ENCODE measurements at regions not wholly inside any gene's neighbourhood (a gene's known extent, or its start where the extent isn't known, plus 50 kb on each side); places are given as distances from the start of the nearest gene placed in this dataset.

DNA sequence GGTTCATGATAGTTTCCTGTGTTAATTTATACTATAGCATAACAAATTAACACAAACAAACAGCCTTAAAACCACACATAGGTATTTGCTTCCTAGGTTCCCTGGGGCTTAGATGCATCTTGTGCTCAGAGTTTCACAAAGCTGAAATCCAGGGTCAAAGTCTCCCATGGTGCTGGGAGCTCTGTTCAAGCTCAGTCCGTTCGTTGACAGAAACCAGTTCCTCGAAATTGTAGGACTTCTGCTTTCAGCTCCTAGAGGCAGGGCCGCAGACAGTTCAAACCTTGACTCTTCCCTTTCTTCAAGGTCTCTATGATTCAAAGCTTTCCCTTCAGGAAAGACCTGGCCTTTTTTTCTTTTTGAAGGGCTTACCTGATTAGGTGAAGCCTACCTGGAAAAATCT lies 90.5 kb downstream of the VSTM2A start:
- Histone ChIP-seq H4K5ac (ENCODE audit: low read depth, low read length) (no peak overlapping the region), H2BK20ac (ENCODE audit: low read depth, low read length) (no peak overlapping the region), H2AK9ac (replicated peaks; ENCODE audit: low read depth, low read length, poor library complexity) (no peak overlapping the region), H2BK120ac (ENCODE audit: low read depth, low read length) (no peak overlapping the region), H4K20me1 (ENCODE audit: insufficient read depth, low read length) (no peaks in the 10 kb centered on the region), H3K27me3 (ENCODE audit: control insufficient read depth, insufficient read depth, low read length) (no peaks in the 10 kb centered on the region), H3K27ac (ENCODE audit: insufficient read depth, low read length) (no peak overlapping the region), H4K8ac (ENCODE audit: low read depth in 2 of 2, low read length in 2 of 2) (no peak overlapping the region), H2AFZ (replicated peaks; ENCODE audit: low read length, poor library complexity) (no peak overlapping the region), H4K91ac (ENCODE audit: insufficient read depth, low read depth, low read length) (no peak overlapping the region), H3K4me2 (ENCODE audit: low read depth, low read length) (no peak overlapping the region), H2BK15ac (ENCODE audit: low read depth, low read length) (no peak overlapping the region), H3K14ac (replicated peaks; ENCODE audit: low read depth, low read length) (no peak overlapping the region), H3K9me3 (ENCODE audit: control insufficient read depth, insufficient read depth, low read length) (no peaks in the 10 kb centered on the region), H2AK5ac (ENCODE audit: low read depth, low read length) (no peak overlapping the region), H3K18ac (ENCODE audit: low read depth, low read length) (no peak overlapping the region), H2BK5ac (ENCODE audit: low read depth, low read length, poor library complexity, severe bottlenecking) (no peak overlapping the region), H3K9ac (ENCODE audit: low read depth, low read length) (no peak overlapping the region), H3K79me1 (ENCODE audit: low read depth in 1 of 2, low read length in 2 of 2) (no peaks in the 10 kb centered on the region), H3K4me1 (ENCODE audit: control insufficient read depth, insufficient read depth, low read length) (no peaks in the 10 kb centered on the region), H3K4ac (ENCODE audit: low read depth, low read length) (no peak overlapping the region), H3K56ac (ENCODE audit: extremely low read depth, insufficient read depth, low read length) (no peak overlapping the region), H3K9me1 (ENCODE audit: insufficient read depth, low read length) (no peaks in the 10 kb centered on the region), H3K36me3 (ENCODE audit: control insufficient read depth, insufficient read depth, low read length) (no peaks in the 10 kb centered on the region), H3K23ac (ENCODE audit: low read depth, low read length) (no peak overlapping the region), H3K4me3 (ENCODE audit: insufficient read depth, low read depth, low read length) (no peak overlapping the region)
- CTCF ChIA-PET, result no interaction called here
- POLR2A ChIA-PET (ENCODE audit: unreplicated experiment), result no interaction called here
- DNase-seq (no peak), ATAC-seq (ENCODE audit: low read depth) (no peak)
- intact Hi-C loops (cut with micrococcal nuclease) (no loop called here), in situ Hi-C loops (cut with MboI; ENCODE audit: low sequenced_read_pairs) (no loop called here), dilution Hi-C loops (cut with HindIII; ENCODE audit: low sequenced_read_pairs, unreplicated experiment) (no loop called here)
- BruUV-seq (replicated peaks), result no TSS peak
- WGBS, 2 experiments (ENCODE audit: extremely low coverage in 2 of 2, insufficient read length in 1 of 2), result 7% methylated on average over 3 of the region's 4 CpGs; no CpG with 5 or more reads in 1 of the 2 experiments
- TF ChIP-seq RCOR1 (IDR thresholded peaks at IDR 0.05; ENCODE audit: insufficient replicate concordance, low read length) (no peak), FOS (IDR thresholded peaks at IDR 0.05; ENCODE audit: low read depth, low read length) (no peak), POLR2A (IDR thresholded peaks at IDR 0.05; ENCODE audit: low read depth, low read length) (no peak), RAD21 (IDR thresholded peaks at IDR 0.05; ENCODE audit: low read length) (no peak), CTCF (conservative IDR thresholded peaks at IDR 0.05; ENCODE audit: low read depth, low read length) (no peak), SMC3 (IDR thresholded peaks at IDR 0.05; ENCODE audit: low read depth, low read length) (no peak)
- TF ChIP-seq, protein P1, sequence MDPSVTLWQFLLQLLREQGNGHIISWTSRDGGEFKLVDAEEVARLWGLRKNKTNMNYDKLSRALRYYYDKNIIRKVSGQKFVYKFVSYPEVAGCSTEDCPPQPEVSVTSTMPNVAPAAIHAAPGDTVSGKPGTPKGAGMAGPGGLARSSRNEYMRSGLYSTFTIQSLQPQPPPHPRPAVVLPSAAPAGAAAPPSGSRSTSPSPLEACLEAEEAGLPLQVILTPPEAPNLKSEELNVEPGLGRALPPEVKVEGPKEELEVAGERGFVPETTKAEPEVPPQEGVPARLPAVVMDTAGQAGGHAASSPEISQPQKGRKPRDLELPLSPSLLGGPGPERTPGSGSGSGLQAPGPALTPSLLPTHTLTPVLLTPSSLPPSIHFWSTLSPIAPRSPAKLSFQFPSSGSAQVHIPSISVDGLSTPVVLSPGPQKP (IDR thresholded peaks at IDR 0.05; ENCODE audit: borderline replicate concordance, low read depth, low read length), result no peak
- TF ChIP-seq, protein P2, sequence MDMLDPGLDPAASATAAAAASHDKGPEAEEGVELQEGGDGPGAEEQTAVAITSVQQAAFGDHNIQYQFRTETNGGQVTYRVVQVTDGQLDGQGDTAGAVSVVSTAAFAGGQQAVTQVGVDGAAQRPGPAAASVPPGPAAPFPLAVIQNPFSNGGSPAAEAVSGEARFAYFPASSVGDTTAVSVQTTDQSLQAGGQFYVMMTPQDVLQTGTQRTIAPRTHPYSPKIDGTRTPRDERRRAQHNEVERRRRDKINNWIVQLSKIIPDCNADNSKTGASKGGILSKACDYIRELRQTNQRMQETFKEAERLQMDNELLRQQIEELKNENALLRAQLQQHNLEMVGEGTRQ (IDR thresholded peaks at IDR 0.05; ENCODE audit: low read depth, low read length), result no peak
